ENCODE measurements at regions not wholly inside any gene's neighbourhood (a gene's known extent, or its start where the extent isn't known, plus 50 kb on each side); places are given as distances from the start of the nearest gene placed in this dataset.

- H3K27ac ChIP-seq, result no peak overlapping the region
- TF ChIP-seq CTCF (conservative IDR thresholded peaks at IDR 0.05) (no peak), ZFX (IDR thresholded peaks at IDR 0.05) (no peak)
Observed at GRCh38 chr10:31705136-31705535, 223.5 kb downstream of the ARHGAP12 start.

GRCh38 chr10:31704195-31704594 is 224.4 kb downstream of the ARHGAP12 start:
- H3K27ac ChIP-seq, result no peak overlapping the region
- TF ChIP-seq CTCF (conservative IDR thresholded peaks at IDR 0.05), result no peak
- TF ChIP-seq ZFX (IDR thresholded peaks at IDR 0.05), result no peak

GRCh38 chr10:31702954-31703353 is 225.7 kb downstream of the ARHGAP12 start:
- TF ChIP-seq ZFX (IDR thresholded peaks at IDR 0.05) (no peak), CTCF (conservative IDR thresholded peaks at IDR 0.05) (no peak)
- H3K27ac ChIP-seq, result no peak overlapping the region

- H3K27ac ChIP-seq, result no peak overlapping the region
- no peak for TF ChIP-seq ZFX (IDR thresholded peaks at IDR 0.05)
- no peak for TF ChIP-seq CTCF (conservative IDR thresholded peaks at IDR 0.05)
Observed at GRCh38 chr10:31702005-31702404, 226.6 kb downstream of the ARHGAP12 start.

- TF ChIP-seq ZFX (IDR thresholded peaks at IDR 0.05), result no peak
- TF ChIP-seq CTCF (conservative IDR thresholded peaks at IDR 0.05), result no peak
- H3K27ac ChIP-seq, result no peak overlapping the region
Observed at GRCh38 chr10:31701546-31701945, 227.1 kb downstream of the ARHGAP12 start.

- no peak overlapping the region for H3K27ac ChIP-seq
- TF ChIP-seq CTCF (conservative IDR thresholded peaks at IDR 0.05), result no peak
- no peak for TF ChIP-seq ZFX (IDR thresholded peaks at IDR 0.05)
Observed at GRCh38 chr10:31700181-31700611, 228.4 kb downstream of the ARHGAP12 start.

GRCh38 chr10:31698181-31698830 is 230.3 kb downstream of the ARHGAP12 start:
- no peak for TF ChIP-seq CTCF (conservative IDR thresholded peaks at IDR 0.05)
- no peak for TF ChIP-seq ZFX (IDR thresholded peaks at IDR 0.05)
- no peak overlapping the region for H3K27ac ChIP-seq
